NCI-H2107 (cell line): ENCODE measurements at regions not wholly inside any gene's neighbourhood (a gene's known extent, or its start where the extent isn't known, plus 50 kb on each side); places are given as distances from the start of the nearest gene placed in this dataset.

ENCODE experiments used
- DNase-seq: peaks from one replicate; lab custom pipeline; 2025; lab: John Stamatoyannopoulos, UW

DNA sequence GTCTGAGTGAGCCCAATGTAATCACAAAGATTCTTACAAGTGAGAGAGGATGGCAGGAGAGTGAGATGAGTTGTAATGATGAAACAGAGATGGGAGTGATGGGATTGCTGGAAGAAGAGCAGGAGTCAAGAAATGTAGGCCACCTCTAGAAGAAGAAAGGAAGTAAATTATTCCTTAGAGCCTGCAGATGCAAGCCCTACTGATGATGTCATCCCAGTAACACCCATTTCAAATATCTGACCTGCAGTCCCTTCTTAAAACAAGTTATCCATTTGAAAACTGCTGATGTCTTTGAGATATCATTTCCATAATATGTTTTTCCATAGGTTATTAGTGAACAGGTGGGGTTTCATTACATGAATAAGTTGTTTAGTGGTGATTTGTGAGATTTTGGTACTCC, 888.0 kb upstream of the SLC39A10 start:
- DNase-seq: no peak

DNA sequence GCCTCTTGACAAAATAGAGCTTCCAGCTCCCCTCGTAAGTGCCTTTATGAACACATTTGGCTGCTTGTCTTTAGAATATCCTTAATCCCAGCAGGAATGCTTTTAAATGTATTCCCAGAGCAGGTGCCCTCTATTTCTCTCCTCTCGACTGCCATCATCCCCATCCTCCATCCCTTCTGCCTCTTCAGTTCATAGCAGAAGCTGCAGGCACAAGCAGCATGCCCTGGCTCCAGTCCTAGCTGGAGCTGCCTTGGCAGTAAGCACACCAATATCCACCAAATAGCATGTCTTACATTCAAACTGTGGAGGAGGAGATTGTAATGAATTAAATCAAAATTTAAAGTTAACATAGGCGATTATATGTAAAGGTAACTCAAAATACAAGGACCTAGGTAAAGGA, 891.3 kb upstream of the SLC39A10 start:
- no peak for DNase-seq

DNA sequence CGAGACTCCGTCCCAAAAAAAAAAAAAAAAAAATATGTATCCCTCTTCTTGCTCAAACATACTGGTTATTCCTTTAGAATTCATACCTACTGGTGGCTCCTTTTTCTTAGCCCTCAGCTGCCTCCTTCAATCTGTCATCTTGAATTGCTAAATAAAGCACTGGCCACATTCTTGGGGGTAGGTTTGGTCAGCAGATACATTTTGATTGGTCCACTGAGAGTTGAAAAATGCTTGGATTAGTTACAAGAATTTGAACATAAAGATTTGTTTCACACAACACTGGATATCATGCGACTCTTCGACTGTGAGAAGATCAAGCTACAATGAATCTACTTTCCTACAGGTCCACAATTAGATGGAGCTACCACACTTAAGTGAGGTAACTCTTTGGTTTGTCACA, 906.1 kb upstream of the SLC39A10 start:
- DNase-seq: no peak

- no peak for DNase-seq
Measured at GRCh38 chr2:194745557-194746146, 911.4 kb upstream of the SLC39A10 start.

- DNase-seq: no peak
Measured at GRCh38 chr2:194742706-194743105, 914.3 kb upstream of the SLC39A10 start.

GRCh38 chr2:194739217-194739616, 917.8 kb upstream of the SLC39A10 start:
- DNase-seq: no peak

DNA sequence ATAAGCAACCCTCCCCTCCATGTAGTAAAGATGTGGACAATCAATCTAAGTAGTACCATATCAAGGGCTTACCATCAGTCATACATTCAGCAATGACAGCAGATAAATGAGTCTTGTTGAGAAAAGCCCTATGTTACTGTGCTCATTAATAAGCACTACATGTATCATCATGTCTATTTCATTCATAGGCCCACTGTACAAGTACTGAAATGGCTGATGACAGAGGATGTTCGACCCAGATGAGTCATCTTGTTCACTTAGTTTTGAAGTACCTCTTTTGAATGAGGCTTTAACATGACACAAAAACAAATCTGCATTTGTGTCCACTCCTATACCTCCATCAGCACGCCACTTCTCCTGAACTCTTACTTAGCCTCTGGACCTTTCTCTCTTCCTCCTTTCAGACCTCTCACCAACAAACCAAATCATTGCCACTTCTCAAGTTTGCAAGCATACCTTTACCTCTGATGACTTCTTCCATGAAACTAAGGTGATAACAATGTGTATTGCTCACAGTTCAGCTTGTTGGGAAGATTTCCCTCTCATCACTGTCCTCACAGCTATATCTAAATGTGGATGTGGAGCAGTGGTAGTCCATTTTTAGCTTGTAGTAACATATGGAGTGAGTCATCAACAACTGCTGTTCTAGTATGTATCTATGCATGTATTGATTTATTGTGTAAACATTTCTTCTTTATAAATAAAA, 921.0 kb upstream of the SLC39A10 start:
- DNase-seq: no peak

- no peak for DNase-seq
Measured at GRCh38 chr2:194730266-194730665, 926.8 kb upstream of the SLC39A10 start.

- DNase-seq: no peak
Measured at GRCh38 chr2:194725169-194725568, 931.9 kb upstream of the SLC39A10 start.

GRCh38 chr2:194723446-194723845, 933.6 kb upstream of the SLC39A10 start:
- no peak for DNase-seq

- no peak for DNase-seq
Measured at GRCh38 chr2:194721227-194721626, 935.8 kb upstream of the SLC39A10 start.

DNA sequence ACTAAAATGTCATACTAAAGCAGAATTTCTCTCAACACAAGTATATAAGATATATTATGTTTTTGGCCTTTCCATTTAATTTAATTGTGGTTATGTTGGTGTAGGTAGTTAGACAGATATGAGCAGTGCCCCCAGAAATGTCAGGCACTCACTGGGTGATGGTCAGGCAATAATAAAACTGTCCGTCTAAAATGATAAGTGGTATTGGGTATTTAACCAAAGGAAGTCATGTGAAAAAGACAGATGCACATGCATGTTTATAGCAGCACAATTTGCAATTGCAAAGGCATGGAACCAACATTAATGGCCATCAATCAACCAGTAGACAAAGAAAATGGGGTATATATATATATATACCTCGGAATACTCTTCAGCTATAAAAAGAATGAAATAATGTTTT, 936.6 kb upstream of the SLC39A10 start:
- no peak for DNase-seq

DNA sequence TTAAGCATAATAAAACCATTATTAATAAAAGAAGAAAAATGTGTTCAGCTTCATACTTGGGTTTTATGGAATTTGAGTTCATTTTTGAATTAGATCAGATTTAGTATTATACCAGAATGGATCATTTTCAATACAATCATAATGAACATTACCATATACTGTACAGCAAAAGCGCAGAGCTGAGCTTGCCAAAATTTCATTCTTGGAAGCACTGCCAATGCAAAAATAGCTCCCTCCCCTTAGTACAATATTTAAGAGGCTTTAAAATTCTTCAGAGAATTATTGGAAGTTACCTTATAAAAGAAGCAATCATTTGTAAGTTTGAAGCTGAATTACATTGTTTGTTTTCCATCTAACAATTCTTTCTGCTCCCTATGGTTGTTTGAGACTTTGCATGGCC, 938.1 kb upstream of the SLC39A10 start:
- no peak for DNase-seq

GRCh38 chr2:194714541-194714940, 942.5 kb upstream of the SLC39A10 start:
- no peak for DNase-seq

DNA sequence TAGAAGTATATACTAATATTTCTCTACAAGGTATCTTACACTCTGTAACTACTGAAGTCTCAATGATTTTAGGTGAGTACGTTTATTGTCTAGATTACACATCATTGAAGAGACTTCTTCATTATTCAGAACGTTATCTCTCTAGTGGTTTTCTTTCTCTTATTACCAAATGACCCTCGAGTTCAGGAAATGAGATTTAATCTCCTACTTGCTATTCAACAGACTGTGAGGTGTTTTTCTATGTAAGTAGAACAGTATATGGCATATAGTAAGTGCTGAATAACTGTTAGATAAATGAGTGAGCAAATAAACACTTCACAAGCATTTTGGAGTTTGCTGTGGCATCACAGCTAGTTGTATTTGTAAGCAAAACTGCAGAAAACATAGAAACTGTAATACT, 947.2 kb upstream of the SLC39A10 start:
- no peak for DNase-seq

DNA sequence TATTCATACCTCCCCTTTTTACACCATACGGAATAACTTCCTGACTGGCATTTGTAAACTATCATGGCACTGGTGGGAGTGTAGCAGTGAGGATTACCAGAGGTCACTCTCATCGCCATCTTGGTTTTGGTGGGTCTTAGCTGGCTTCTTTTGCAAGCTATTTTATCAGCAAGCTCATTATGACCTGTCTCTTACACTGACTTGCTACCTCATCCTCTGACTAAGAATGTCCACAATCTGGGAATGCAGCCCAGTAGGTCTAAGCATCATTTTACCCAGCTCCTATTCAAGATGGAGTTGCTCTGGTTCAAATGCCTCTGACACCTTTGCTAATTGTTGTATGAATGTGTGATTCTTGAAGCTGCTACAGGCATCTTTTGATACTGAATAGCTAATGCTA, 950.8 kb upstream of the SLC39A10 start:
- no peak for DNase-seq

GRCh38 chr2:194705398-194705797, 951.6 kb upstream of the SLC39A10 start:
- no peak for DNase-seq

GRCh38 chr2:194700726-194701125, 956.3 kb upstream of the SLC39A10 start:
- no peak for DNase-seq

GRCh38 chr2:194700116-194700515, 956.9 kb upstream of the SLC39A10 start:
- no peak for DNase-seq

GRCh38 chr2:194698012-194698411, 959.0 kb upstream of the SLC39A10 start:
- no peak for DNase-seq

GRCh38 chr2:194697439-194697838, 959.6 kb upstream of the SLC39A10 start:
- no peak for DNase-seq

- DNase-seq: no peak
Measured at GRCh38 chr2:194696690-194697089, 960.3 kb upstream of the SLC39A10 start.

- no peak for DNase-seq
Measured at GRCh38 chr2:194686569-194686968, 970.5 kb upstream of the SLC39A10 start.

GRCh38 chr2:194674043-194674442, 983.0 kb upstream of the SLC39A10 start:
- DNase-seq: no peak
